Trophoblast cell (in vitro differentiated cells and primary cell): ENCODE measurements at regions not wholly inside any gene's neighbourhood (a gene's known extent, or its start where the extent isn't known, plus 50 kb on each side); places are given as distances from the start of the nearest gene placed in this dataset.

Experiments
- DNase-seq, 2 donors: peaks; one replicate each; pipeline ENCODE4 v3.0.0-alpha.2; 2016
- H2AFZ ChIP-seq: 2 replicates; pipeline ENCODE4 v1.6.1; 2013; ENCODE audit warnings: low read length, moderate library complexity, mild to moderate bottlenecking; ENCODE audit not compliant: insufficient read depth, poor library complexity
- H2AK5ac ChIP-seq: 2 replicates; pipeline ENCODE4 v1.6.1; 2013; ENCODE audit warnings: mild to moderate bottlenecking, low read length
- H2BK120ac ChIP-seq: 2 replicates; pipeline ENCODE4 v1.6.1; 2013; ENCODE audit warnings: low read length, mild to moderate bottlenecking, moderate library complexity; ENCODE audit not compliant: insufficient read depth, poor library complexity
- H2BK12ac ChIP-seq: 2 replicates; pipeline ENCODE4 v1.6.1; 2013; ENCODE audit warnings: mild to moderate bottlenecking, low read length, moderate library complexity
- H2BK5ac ChIP-seq: 2 replicates; pipeline ENCODE4 v1.6.1; 2013; ENCODE audit warnings: low read length, low read depth, moderate library complexity, mild to moderate bottlenecking; ENCODE audit not compliant: poor library complexity
- H3K14ac ChIP-seq: 2 replicates; pipeline ENCODE4 v1.6.1; 2013; ENCODE audit warnings: mild to moderate bottlenecking, low read length
- H3K18ac ChIP-seq: 2 replicates; pipeline ENCODE4 v1.6.1; 2013; ENCODE audit warnings: mild to moderate bottlenecking, low read length
- H3K23ac ChIP-seq: 2 replicates; pipeline ENCODE4 v1.6.1; 2013; ENCODE audit warnings: low read length
- H3K27ac ChIP-seq: 2 replicates; pipeline ENCODE4 v1.5.1; 2013; ENCODE audit warnings: low read depth, mild to moderate bottlenecking, inconsistent platforms, low read length, moderate library complexity
- H3K27me3 ChIP-seq: 2 replicates; pipeline ENCODE4 v1.6.1; 2013; ENCODE audit warnings: inconsistent platforms, mild to moderate bottlenecking, low read length, moderate library complexity; ENCODE audit not compliant: insufficient read depth
- H3K36me3 ChIP-seq, 2 experiments: 1 replicate in 1 of 2; 2 replicates in 1 of 2; pipeline ENCODE4 v1.6.1; 2013; ENCODE audit warnings: low read length in 2 of 2, mild to moderate bottlenecking in 2 of 2, moderate library complexity in 1 of 2; ENCODE audit not compliant: insufficient read depth in 2 of 2, control insufficient read depth in 1 of 2
- H3K4ac ChIP-seq: 2 replicates; pipeline ENCODE4 v1.6.1; 2013; ENCODE audit warnings: low read depth, mild to moderate bottlenecking, low read length, moderate library complexity
- H3K4me1 ChIP-seq, 2 experiments: 1 replicate in 1 of 2; 2 replicates in 1 of 2; pipeline ENCODE4 v1.6.1; 2013; ENCODE audit warnings: low read length in 2 of 2, mild to moderate bottlenecking in 2 of 2, moderate library complexity in 1 of 2; ENCODE audit not compliant: insufficient read depth in 2 of 2, control insufficient read depth in 1 of 2
- H3K4me2 ChIP-seq: 2 replicates; pipeline ENCODE4 v1.6.1; 2013; ENCODE audit warnings: inconsistent platforms, mild to moderate bottlenecking, low read length, moderate library complexity
- H3K4me3 ChIP-seq: 2 replicates; pipeline ENCODE4 v1.5.1; 2013; ENCODE audit warnings: mild to moderate bottlenecking, low read depth, low read length, inconsistent platforms
- H3K79me1 ChIP-seq: one replicate; pipeline ENCODE4 v1.6.1; 2013; ENCODE audit warnings: low read length
- H3K79me2 ChIP-seq: 2 replicates; pipeline ENCODE4 v1.6.1; 2013; ENCODE audit warnings: low read length, mild to moderate bottlenecking; ENCODE audit not compliant: control insufficient read depth, insufficient read depth, poor library complexity
- H3K9ac ChIP-seq: 2 replicates; pipeline ENCODE4 v1.6.1; 2013; ENCODE audit warnings: mild to moderate bottlenecking, low read length
- H3K9me3 ChIP-seq: 2 replicates; pipeline ENCODE4 v1.6.1; 2013; ENCODE audit warnings: low read depth, mild to moderate bottlenecking, control low read depth, inconsistent platforms, low read length; ENCODE audit not compliant: insufficient read depth
- H4K12ac ChIP-seq: 2 replicates; pipeline ENCODE4 v1.6.1; 2013; ENCODE audit warnings: low read depth, mild to moderate bottlenecking, low read length, moderate library complexity
- H4K8ac ChIP-seq: 2 replicates; pipeline ENCODE4 v1.6.1; 2013; ENCODE audit warnings: low read depth, mild to moderate bottlenecking, low read length, moderate library complexity
- H4K91ac ChIP-seq: one replicate; pipeline ENCODE4 v1.6.1; 2013; ENCODE audit warnings: low read depth, mild to moderate bottlenecking, low read length, moderate library complexity
- WGBS: extraction: QIAGEN DNeasy Blood & Tissue Kit; methylation state at CpG from one replicate; pipeline ENCODE4 v1.1.7; 2013; ENCODE audit warnings: missing lambda C conversion rate; ENCODE audit not compliant: insufficient read length, insufficient coverage; ENCODE audit errors: extremely low coverage; 5-methylcytosine and 5-hydroxymethylcytosine counted together

DNA sequence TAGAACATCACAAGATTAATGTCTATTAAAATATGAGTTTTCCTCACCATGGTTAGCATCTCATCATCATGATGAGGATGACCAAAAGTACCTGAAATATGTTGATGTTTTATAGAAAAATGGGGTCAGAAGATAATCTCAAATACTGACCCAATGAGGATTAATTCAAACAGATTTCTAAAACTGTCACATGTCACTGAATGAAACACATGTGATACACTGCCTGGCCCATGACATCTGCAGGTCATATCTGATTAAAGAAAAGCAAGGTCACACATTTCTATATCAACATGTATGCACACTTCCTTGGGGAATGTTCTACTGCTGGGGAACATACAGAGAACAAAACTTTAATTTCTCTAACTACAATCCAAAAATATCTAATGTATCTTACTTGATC, 470.6 kb upstream of the ADGRL2 start:
- Histone ChIP-seq H3K9me3 (no peaks in the 10 kb centered on the region), H3K9ac (no peak overlapping the region), H2BK12ac (no peak overlapping the region), H4K91ac (no peak overlapping the region), H2AFZ (no peak overlapping the region), H3K4me1 (no peaks in the 10 kb centered on the region), H3K18ac (no peak overlapping the region), H3K4me3 (no peak overlapping the region), H3K36me3 (no peaks in the 10 kb centered on the region), H3K23ac (no peak overlapping the region), H3K4ac (no peak overlapping the region), H4K12ac (no peak overlapping the region), H3K4me2 (no peak overlapping the region), H3K27me3 (no peaks in the 10 kb centered on the region), H2BK5ac (no peak overlapping the region), H3K27ac (no peak overlapping the region), H4K8ac (no peak overlapping the region), H3K79me2 (no peaks in the 10 kb centered on the region), H3K14ac (no peak overlapping the region), H2BK120ac (no peak overlapping the region), H2AK5ac (no peak overlapping the region), H3K79me1 (no peaks in the 10 kb centered on the region)
- no peak for DNase-seq

DNA sequence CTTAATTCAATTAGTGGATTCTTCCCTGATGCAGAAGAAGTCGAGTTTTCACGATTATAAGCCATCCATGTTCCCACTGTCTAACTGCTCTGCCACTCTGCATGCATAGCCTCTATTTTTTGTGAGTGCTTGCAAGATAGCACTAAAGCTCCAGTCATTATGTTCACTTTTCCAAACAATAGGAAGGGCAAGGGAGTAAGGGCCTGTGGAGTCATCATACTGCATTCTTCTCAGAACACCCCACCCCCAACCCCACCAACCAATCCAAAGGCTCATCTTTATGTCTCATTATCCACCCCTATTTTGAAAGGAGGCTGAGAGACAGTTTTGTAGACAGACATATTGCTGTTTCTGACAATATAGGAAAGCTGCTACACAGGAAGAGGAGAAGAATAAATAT, 471.7 kb upstream of the ADGRL2 start:
- Histone ChIP-seq H3K23ac (no peak overlapping the region), H2BK12ac (no peak overlapping the region), H3K27me3 (no peaks in the 10 kb centered on the region), H3K4ac (no peak overlapping the region), H2BK5ac (no peak overlapping the region), H3K4me2 (no peak overlapping the region), H4K8ac (no peak overlapping the region), H3K4me3 (no peak overlapping the region), H3K14ac (no peak overlapping the region), H3K79me1 (no peaks in the 10 kb centered on the region), H3K9me3 (no peaks in the 10 kb centered on the region), H3K79me2 (no peaks in the 10 kb centered on the region), H3K27ac (no peak overlapping the region), H2BK120ac (no peak overlapping the region), H4K12ac (no peak overlapping the region), H4K91ac (no peak overlapping the region), H2AFZ (no peak overlapping the region), H3K36me3 (no peaks in the 10 kb centered on the region), H3K9ac (no peak overlapping the region), H3K18ac (no peak overlapping the region), H3K4me1 (no peaks in the 10 kb centered on the region), H2AK5ac (no peak overlapping the region)
- DNase-seq: no peak
- WGBS: no CpG with 5 or more reads among the region's 2 CpGs

DNA sequence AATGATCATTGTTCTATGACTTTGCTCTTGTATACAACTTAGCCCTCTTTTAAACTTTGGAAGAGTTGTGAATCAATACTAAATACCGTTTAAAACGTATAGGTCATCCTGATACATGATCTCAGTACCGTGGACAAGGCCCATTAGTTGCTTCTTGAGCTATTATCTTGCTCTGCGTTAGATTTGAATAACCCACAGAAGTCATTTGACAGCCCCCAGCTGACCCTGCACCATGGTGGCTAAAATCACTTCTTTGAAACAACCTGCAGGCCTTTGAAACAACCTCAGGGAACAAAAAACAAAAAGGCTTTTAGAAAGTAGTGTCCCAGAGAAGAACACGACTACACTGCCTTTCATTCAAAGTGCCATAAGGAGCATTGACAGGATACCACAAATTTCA, 473.0 kb upstream of the ADGRL2 start:
- DNase-seq: no peak
- no peak overlapping the region for H2AFZ ChIP-seq
- no peak overlapping the region for H2BK120ac ChIP-seq
- H4K12ac ChIP-seq: no peak overlapping the region
- no peak overlapping the region for H3K18ac ChIP-seq
- H3K79me1 ChIP-seq: no peaks in the 10 kb centered on the region
- H2BK12ac ChIP-seq: no peak overlapping the region
- H3K9ac ChIP-seq: no peak overlapping the region
- H2AK5ac ChIP-seq: no peak overlapping the region
- H3K23ac ChIP-seq: no peak overlapping the region
- H3K4me1 ChIP-seq: no peaks in the 10 kb centered on the region
- H3K4me3 ChIP-seq: no peak overlapping the region
- H3K36me3 ChIP-seq: no peaks in the 10 kb centered on the region
- H3K4ac ChIP-seq: no peak overlapping the region
- no peak overlapping the region for H3K14ac ChIP-seq
- H3K27me3 ChIP-seq: no peaks in the 10 kb centered on the region
- no peaks in the 10 kb centered on the region for H3K79me2 ChIP-seq
- WGBS: no CpG with 5 or more reads among the region's 5 CpGs
- no peak overlapping the region for H4K8ac ChIP-seq
- H3K9me3 ChIP-seq: no peaks in the 10 kb centered on the region
- H4K91ac ChIP-seq: no peak overlapping the region
- no peak overlapping the region for H3K4me2 ChIP-seq
- no peak overlapping the region for H2BK5ac ChIP-seq
- no peak overlapping the region for H3K27ac ChIP-seq

DNA sequence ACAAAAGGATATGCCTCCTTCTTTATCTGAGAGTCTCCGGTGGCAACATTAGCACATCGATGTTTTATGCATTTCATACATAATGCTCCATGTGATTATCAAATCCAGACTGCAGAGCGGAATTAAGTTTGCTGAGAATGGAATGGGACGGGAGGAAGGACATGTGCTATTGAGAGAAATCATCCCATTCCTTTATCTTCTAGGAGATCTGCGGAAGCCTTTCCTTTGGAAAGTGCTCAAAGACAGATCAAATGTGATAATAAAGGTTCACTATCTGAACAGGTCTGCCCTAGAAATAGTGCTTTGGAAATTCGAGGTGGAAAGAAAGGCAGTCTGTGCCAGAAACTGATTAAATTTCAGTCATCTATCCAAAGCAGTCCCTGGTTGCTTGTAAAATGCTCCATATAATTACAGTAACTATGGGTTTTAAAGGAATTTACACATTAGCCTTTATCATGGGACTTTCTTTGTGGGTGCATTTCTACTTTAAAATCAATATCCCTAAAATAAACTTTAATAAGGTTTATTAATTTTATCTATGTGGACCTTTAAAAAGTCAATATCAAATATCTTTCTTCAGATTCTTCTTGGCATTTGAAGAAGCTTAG, 473.5 kb upstream of the ADGRL2 start:
- H3K79me1 ChIP-seq: no peaks in the 10 kb centered on the region
- H3K4me3 ChIP-seq: no peak overlapping the region
- H3K4ac ChIP-seq: no peak overlapping the region
- H2BK12ac ChIP-seq: no peak overlapping the region
- H3K36me3 ChIP-seq: no peaks in the 10 kb centered on the region
- H4K12ac ChIP-seq: no peak overlapping the region
- no peak overlapping the region for H3K27ac ChIP-seq
- WGBS: no CpG with 5 or more reads among the region's 6 CpGs
- H3K23ac ChIP-seq: no peak overlapping the region
- H3K4me2 ChIP-seq: no peak overlapping the region
- H3K9me3 ChIP-seq: no peaks in the 10 kb centered on the region
- H3K18ac ChIP-seq: no peak overlapping the region
- H2BK120ac ChIP-seq: no peak overlapping the region
- no peak overlapping the region for H3K9ac ChIP-seq
- H4K91ac ChIP-seq: no peak overlapping the region
- H2AK5ac ChIP-seq: no peak overlapping the region
- H3K14ac ChIP-seq: no peak overlapping the region
- H2AFZ ChIP-seq: no peak overlapping the region
- H2BK5ac ChIP-seq: no peak overlapping the region
- no peaks in the 10 kb centered on the region for H3K79me2 ChIP-seq
- H4K8ac ChIP-seq: no peak overlapping the region
- H3K4me1 ChIP-seq: no peaks in the 10 kb centered on the region
- DNase-seq: no peak
- no peaks in the 10 kb centered on the region for H3K27me3 ChIP-seq
